GM12891 (cell line): ENCODE measurements at regions not wholly inside any gene's neighbourhood (a gene's known extent, or its start where the extent isn't known, plus 50 kb on each side); places are given as distances from the start of the nearest gene placed in this dataset.

Source experiments
- PAX5 ChIP-seq: IDR thresholded peaks from 2 replicates; pipeline ENCODE4 v1.6.1; 2011; ENCODE audit warnings: low read length, moderate library complexity, mild to moderate bottlenecking; ENCODE audit not compliant: insufficient read depth, severe bottlenecking
- POLR2A ChIP-seq: IDR thresholded peaks from 2 replicates; pipeline ENCODE4 v1.6.1; 2011; ENCODE audit warnings: low read depth, low read length, control low read depth
- POLR2AphosphoS5 ChIP-seq: IDR thresholded peaks from 2 replicates; pipeline ENCODE4 v1.6.1; 2011; ENCODE audit warnings: low read depth, low read length, control low read depth
- TAF1 ChIP-seq: IDR thresholded peaks from 2 replicates; pipeline ENCODE4 v1.6.1; 2011; ENCODE audit warnings: low read depth, low read length, control low read depth

DNA sequence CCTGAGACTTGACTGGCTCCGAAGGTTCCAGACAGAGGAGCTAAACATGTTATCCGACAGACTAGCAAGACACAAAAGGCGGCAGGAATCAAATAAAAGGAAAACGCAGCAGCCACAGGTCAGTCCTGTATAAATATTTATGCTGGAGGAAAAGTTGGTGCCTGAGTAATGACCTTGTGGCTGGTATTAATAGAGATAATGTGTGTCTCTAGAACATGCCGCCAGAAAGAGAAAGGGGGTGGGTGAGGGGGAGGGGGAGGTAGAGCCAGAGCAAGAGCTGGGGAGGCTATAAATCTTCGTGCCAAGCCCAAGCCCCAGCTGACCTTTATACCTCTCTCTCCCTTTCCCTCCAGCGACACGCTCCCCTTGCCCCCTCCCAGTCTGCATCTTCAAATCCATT is 590.4 kb downstream of the MED13L start:
- TF ChIP-seq PAX5: no peak
- no peak for TF ChIP-seq POLR2AphosphoS5
- TF ChIP-seq POLR2A: no peak
- no peak for TF ChIP-seq TAF1
